NOMO-1 treated with DMSO at 0.1 percent for 48 hours (cell line): ENCODE measurements at regions not wholly inside any gene's neighbourhood (a gene's known extent, or its start where the extent isn't known, plus 50 kb on each side); places are given as distances from the start of the nearest gene placed in this dataset.

ENCODE experiments used
- DNase-seq: peaks from one replicate; lab custom pipeline; 2025; ENCODE audit not compliant: unreplicated experiment; lab: John Stamatoyannopoulos, UW

- DNase-seq, result no peak
Measured at GRCh38 chr5:3943859-3944258, 348.2 kb downstream of the IRX1 start.

- DNase-seq, result no peak
Measured at GRCh38 chr5:3944930-3945329, 349.3 kb downstream of the IRX1 start.

GRCh38 chr5:3948838-3949237, 353.2 kb downstream of the IRX1 start:
- DNase-seq, result no peak

GRCh38 chr5:3954199-3954598, 358.6 kb downstream of the IRX1 start:
- DNase-seq, result no peak

GRCh38 chr5:3954633-3955032, 359.0 kb downstream of the IRX1 start:
- DNase-seq, result no peak

- DNase-seq, result no peak
Measured at GRCh38 chr5:3957658-3958057, 362.0 kb downstream of the IRX1 start.

GRCh38 chr5:3958389-3958788, 362.8 kb downstream of the IRX1 start:
- no peak for DNase-seq

- no peak for DNase-seq
Measured at GRCh38 chr5:3962113-3962512, 366.5 kb downstream of the IRX1 start.

- DNase-seq, result no peak
Measured at GRCh38 chr5:3963652-3964051, 368.0 kb downstream of the IRX1 start.

GRCh38 chr5:3980156-3980555, 384.5 kb downstream of the IRX1 start:
- no peak for DNase-seq

- DNase-seq, result no peak
Measured at GRCh38 chr5:3987867-3988266, 392.2 kb downstream of the IRX1 start.

GRCh38 chr5:3993856-3994473, 398.3 kb downstream of the IRX1 start:
- no peak for DNase-seq

GRCh38 chr5:3994628-3995027, 399.0 kb downstream of the IRX1 start:
- no peak for DNase-seq

GRCh38 chr5:3995954-3996619, 400.5 kb downstream of the IRX1 start:
- no peak for DNase-seq

GRCh38 chr5:3996707-3997336, 401.2 kb downstream of the IRX1 start:
- no peak for DNase-seq

- DNase-seq, result no peak
Measured at GRCh38 chr5:3997670-3998069, 402.0 kb downstream of the IRX1 start.

- no peak for DNase-seq
Measured at GRCh38 chr5:3999929-4000328, 404.3 kb downstream of the IRX1 start.

- DNase-seq, result no peak
Measured at GRCh38 chr5:4001004-4001403, 405.4 kb downstream of the IRX1 start.

- DNase-seq, result no peak
Measured at GRCh38 chr5:4001758-4002533, 406.3 kb downstream of the IRX1 start.

- DNase-seq, result no peak
Measured at GRCh38 chr5:4005335-4005734, 409.7 kb downstream of the IRX1 start.

- no peak for DNase-seq
Measured at GRCh38 chr5:4007001-4007400, 411.4 kb downstream of the IRX1 start.

GRCh38 chr5:4011943-4012342, 416.3 kb downstream of the IRX1 start:
- DNase-seq, result no peak
